B cell (primary cell): ENCODE measurements at regions not wholly inside any gene's neighbourhood (a gene's known extent, or its start where the extent isn't known, plus 50 kb on each side); places are given as distances from the start of the nearest gene placed in this dataset.

Source experiments
- EZH2 ChIP-seq: IDR thresholded peaks from 2 replicates; pipeline ENCODE4 v1.6.1; 2012; ENCODE audit warnings: borderline replicate concordance, low read depth, mild to moderate bottlenecking, moderate library complexity, low read length; ENCODE audit not compliant: insufficient read depth, poor library complexity, severe bottlenecking
- TF ChIP-seq, protein P1 (sequence below): fragments of 200-600 bp; IDR thresholded peaks from one replicate; pipeline ENCODE4 v1.8.0; 2022; ENCODE audit warnings: antibody characterized with exemption, mild to moderate bottlenecking

DNA sequence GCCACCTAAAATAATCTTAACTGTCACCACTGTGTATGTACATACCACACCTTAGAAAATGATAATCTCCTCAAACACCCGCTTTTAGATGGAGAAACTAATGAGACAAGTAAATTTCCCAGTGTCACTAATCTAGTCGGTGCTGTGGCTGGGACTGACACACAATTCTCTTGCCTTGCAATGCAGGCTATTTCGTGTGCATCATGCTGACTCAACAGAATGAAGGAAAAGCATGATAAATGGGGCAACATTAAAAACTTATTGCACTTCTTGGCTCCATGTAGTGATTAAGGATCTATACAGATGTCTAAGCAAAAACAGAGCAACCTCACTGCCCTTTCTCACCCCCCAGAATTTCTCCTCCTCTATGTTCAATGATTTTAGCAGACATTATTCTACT is 677.9 kb downstream of the DTWD2 start:
- TF ChIP-seq, protein P1, sequence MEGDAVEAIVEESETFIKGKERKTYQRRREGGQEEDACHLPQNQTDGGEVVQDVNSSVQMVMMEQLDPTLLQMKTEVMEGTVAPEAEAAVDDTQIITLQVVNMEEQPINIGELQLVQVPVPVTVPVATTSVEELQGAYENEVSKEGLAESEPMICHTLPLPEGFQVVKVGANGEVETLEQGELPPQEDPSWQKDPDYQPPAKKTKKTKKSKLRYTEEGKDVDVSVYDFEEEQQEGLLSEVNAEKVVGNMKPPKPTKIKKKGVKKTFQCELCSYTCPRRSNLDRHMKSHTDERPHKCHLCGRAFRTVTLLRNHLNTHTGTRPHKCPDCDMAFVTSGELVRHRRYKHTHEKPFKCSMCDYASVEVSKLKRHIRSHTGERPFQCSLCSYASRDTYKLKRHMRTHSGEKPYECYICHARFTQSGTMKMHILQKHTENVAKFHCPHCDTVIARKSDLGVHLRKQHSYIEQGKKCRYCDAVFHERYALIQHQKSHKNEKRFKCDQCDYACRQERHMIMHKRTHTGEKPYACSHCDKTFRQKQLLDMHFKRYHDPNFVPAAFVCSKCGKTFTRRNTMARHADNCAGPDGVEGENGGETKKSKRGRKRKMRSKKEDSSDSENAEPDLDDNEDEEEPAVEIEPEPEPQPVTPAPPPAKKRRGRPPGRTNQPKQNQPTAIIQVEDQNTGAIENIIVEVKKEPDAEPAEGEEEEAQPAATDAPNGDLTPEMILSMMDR, result no peak
- no peak for TF ChIP-seq EZH2
